Stimulated activated CD4-positive, alpha-beta T cell treated with anti-CD3 and anti-CD28 coated beads, Interleukin-1b, Interleukin-23, amount 100 ng/mL, for 4 hours (primary cell): ENCODE measurements at regions not wholly inside any gene's neighbourhood (a gene's known extent, or its start where the extent isn't known, plus 50 kb on each side); places are given as distances from the start of the nearest gene placed in this dataset.
A peak's percentile ranks its signal among the peaks of the same experiment; 100 is the strongest.

Source experiments
- DNase-seq, 2 donors: peaks; one replicate each; pipeline ENCODE4 v3.0.0-alpha.2; 2020; ENCODE audit warnings: low read depth in 2 of 2

DNA sequence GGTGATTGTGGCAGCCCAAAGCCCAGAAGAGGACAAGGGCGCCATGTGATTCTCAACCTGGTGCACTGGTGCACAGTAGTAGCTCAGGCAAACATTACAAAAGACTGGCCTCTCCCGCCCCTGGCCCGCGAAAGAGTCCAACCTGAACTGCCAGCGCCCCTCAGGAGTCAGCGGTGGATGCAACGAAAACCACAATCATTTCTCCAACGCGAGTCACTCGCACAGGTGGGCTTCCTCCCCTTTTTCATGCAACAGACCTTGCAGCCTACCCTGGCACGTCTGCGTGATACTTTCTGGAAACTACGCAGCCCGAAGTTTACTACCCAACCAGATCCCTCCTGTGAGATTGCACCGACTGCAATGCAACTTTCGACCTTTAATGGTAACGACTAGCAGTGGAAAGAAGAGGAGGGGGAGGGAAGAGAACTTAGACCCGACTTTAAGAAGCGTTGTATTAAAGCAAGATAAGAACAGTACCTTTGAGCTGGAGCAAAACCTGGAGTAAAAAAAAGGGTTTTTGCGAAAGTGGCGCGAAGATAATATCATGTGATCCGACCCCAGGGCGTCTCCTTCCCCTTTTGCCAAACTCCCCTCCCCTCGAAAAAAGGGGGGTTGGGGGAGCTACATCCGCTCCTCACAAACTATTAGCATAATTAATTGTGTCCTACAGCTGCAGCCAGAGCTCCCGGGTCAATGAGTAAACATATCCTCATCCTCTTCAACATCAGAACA lies 63.3 kb upstream of the CCDC160 start:
- DNase-seq = no peak

DNA sequence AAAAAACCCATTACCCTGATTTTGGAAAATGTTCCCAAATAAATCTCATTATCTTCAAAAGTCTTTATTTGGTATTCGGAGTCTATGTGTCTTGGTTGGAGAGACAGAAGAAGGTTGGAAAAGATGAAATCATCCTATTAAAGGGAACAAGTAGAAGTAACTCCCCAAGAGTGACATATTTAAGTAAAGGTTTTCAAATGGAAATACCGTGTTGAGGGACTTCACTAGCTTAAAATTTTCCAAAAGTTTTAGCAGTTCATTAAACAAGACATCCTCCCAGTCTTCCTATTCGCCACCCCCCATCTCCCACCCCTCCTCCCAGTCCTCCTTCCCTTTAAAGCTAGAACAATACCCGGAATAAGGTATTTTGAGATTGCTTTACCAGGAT lies 62.7 kb upstream of the CCDC160 start:
- DNase-seq = no peak

DNA sequence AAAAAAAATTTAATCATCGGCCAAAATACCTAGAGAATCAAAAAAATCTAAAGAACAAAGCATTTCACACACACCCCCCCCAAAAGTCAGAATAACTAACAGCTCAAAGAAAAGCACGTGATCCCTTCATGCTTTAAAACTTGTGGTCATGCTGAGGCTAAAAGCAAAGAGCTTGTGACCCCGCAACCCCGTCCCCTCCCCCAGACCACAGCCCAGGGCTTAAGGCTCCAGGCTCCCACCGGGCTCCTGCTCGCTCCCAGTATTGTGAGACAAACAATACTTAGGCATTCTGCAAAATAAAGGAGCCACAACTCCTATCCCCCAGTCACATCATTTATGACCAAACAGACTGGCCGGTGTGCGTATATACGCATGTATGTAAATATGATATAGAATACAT lies 62.1 kb upstream of the CCDC160 start:
- no peak for DNase-seq

DNA sequence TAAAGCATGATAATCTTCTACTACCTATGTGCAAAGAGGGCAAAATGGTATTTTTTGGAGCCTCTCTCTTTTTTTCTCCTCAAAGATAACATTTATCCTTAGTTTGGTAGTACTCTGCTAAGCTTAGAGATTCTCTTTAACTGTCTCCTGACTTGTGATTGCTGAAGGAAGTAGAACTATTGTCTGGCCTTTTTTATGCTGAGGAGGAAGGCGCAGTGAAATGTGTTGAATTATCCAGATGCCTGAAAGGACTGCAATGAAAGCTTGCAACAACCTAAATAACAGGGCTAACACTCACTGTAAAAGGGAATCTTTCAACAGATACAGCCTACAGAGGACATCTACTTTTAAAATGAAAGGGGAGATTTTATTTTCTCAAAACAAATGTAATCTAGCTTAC lies 59.5 kb upstream of the CCDC160 start:
- no peak for DNase-seq

DNA sequence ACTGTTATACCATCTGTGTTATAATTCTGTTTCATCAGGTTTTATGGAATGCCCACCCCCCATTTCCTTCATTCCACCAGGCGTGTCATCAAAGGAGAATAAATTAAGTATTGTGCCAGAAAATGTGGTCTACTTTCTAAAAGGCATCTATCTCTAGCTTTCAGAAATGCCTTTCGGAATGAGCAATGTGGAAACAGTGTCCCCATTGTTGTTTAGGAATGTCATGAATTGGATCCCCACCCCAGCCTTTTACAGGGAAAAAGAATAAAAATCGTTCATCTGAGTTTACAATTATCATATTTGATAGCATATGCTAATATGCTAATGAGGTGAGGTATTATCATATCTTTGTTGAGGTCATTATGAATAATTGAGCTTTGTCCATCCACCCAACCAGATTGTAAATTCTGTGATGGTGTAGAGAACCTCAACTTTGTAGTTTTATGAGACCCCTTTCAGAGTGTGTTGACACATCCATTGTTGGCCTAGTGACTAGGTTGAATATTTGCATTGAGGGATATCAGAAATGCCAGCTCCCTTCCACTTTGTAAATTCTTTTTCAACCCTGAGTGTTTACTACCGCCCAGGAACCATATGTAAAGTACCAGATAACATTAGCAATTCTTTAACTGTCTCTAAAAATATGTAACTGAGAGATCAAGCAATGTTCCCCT lies 56.2 kb upstream of the CCDC160 start:
- no peak for DNase-seq

DNA sequence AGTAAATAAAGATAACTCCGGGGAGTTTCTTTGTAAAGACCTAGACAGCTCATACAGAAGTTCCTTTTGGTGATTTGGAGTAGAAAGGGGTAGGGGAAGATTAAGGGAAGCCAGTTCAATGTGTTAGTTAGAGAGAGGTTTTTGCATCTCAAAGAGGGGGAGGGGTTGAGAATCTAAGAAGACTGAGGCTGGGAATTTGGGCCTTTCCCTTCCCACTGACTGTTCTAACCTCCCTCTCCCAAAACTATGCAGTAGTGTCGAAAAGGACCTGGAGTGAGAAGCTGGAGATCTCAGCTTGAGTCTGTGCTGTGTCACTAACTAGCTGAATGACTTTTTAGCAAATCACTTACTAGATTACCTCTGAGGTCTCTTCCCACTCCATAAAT lies 55.7 kb upstream of the CCDC160 start:
- no peak for DNase-seq

DNA sequence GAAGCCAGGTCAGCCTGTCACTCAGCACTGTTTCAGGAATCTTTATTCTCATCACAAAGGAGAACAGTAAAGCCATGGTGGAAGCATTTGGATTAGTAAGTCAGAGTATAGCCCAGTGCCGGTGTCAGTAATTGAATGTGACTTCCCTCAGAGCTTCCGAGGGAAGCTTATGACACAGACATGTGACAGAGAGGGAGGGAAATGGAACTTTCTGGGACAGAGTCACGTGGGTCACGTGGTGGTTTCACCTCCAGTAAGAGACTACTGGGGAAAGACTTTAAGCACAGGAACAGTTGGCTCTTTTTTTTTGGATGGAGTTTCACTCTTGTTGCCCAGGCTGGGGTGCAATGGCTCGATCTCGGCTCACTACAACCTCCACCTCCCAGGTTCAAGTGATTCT lies 53.3 kb upstream of the CCDC160 start:
- no peak for DNase-seq

DNA sequence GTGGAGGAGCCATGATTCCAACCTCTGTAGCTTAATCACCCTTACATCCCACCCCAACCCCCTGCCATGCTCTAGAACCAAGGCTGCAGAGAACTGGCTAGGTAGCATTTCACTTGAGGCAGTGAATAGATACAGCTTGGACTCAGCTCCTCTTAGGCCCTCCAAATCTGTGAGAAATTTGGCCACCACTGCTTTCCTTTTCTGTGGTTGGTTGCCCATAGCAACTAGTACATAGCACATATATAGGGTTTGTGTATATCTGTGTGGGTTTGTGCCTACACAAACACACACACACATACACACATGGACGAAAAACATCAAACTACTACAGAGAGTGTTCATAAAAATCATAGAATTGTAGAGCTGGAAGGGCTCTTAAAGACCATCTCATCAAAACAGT lies 52.0 kb upstream of the CCDC160 start:
- DNase-seq = no peak

DNA sequence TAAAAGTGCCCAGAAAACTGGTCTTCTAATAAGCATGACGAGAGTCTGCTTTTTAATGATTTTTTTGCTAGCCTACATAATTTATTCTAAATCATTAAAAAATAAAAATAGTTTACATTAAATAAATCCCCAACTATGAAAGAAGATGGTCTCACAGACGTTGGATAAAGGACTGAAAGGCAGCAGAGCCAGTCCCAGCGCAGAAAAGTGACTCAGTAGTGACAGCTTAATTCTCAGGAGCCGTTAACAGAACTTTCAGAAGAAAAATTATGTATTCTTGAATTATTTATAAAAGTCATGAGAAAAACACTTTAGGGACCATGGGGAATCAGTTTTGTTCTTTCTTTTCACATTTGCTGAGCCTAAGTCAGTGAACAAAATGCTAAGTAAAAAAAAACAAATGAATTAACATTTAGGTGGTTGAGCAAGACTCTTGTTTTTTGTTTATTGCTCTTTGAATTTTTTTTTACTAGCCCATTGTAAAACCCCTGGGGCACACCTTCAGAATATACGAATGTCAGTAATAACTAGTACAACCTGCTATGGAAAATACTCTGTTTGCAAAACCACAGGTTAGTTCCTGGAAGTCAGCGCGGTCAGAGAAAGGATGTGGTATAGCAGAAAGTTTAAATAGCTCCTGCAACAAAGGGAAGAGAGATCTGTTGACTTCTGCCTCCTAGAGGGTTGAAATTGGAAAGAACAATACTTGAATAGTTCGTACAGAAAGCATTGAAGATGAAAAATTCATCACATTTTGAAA lies 50.4 kb upstream of the CCDC160 start:
- peak; percentile 7 to 43 for DNase-seq
